ENCODE measurements at regions not wholly inside any gene's neighbourhood (a gene's known extent, or its start where the extent isn't known, plus 50 kb on each side); places are given as distances from the start of the nearest gene placed in this dataset.

DNA sequence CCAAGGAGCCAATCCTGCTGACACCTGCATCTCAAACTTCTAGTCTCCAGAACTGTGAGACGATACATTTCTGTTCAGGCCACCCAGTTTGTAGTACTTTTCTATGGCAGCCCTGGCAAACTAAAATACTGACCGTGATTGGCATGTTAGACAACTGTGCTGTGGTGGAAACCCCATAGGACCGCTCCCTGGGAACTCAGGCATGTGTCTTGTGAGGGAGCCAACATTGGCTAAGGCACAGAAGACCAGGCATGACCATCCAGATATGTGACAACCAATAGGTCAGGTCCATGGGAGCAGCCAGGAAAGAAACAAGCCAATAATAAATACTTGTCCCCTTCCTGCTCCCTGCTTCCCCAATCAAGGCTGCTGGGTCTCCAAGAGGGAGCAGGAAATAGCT is 101.4 kb upstream of the MPDZ start:
- ChIA-PET CTCF (no interaction called here), POLR2A (no interaction called here), SMC1A (ENCODE audit: uncharacterized antibody, unreplicated experiment) (no interaction called here), RAD21 (ENCODE audit: unreplicated experiment) (no interaction called here)
- no peaks in the 10 kb centered on the region for H3K9me3 ChIP-seq (replicated peaks; ENCODE audit: control insufficient read depth, insufficient read depth, low read length)
- intact Hi-C loops (cut with micrococcal nuclease; ENCODE audit: unreplicated experiment) (no loop called here), in situ Hi-C loops (cut with MboI) (no loop called here)
- H3K27ac ChIP-seq (ENCODE audit: control insufficient read depth, insufficient read depth): no peak overlapping the region
- ATAC-seq: no peak
- no peak overlapping the region for H3K4me2 ChIP-seq (ENCODE audit: control insufficient read depth, insufficient read depth)
- no peak overlapping the region for H3K4me3 ChIP-seq
- 5% methylated on average over 3 of the region's 3 CpGs for WGBS (ENCODE audit: insufficient coverage, insufficient replicate concordance, low lambda C conversion rate, missing lambda C conversion rate)
- no peaks in the 10 kb centered on the region for H4K20me1 ChIP-seq (ENCODE audit: control insufficient read depth, insufficient read depth)
- no peaks in the 10 kb centered on the region for H3K4me1 ChIP-seq (ENCODE audit: control insufficient read depth, insufficient read depth, low read length)
- H3K36me3 ChIP-seq (ENCODE audit: control insufficient read depth in 2 of 2, insufficient read depth in 2 of 2, low read length in 1 of 2): no peaks in the 10 kb centered on the region
- BruUV-seq (replicated peaks): no TSS peak
- H3K9ac ChIP-seq (ENCODE audit: control insufficient read depth, insufficient read depth, low read length): no peak overlapping the region
- H3K79me2 ChIP-seq (ENCODE audit: control insufficient read depth, insufficient read depth, low read length): no peaks in the 10 kb centered on the region
- FAIRE-seq: no peak
- H3K27me3 ChIP-seq (replicated peaks in 1 of 2; ENCODE audit: control insufficient read depth in 2 of 2, insufficient read depth in 2 of 2, low read length in 1 of 2): no peaks in the 10 kb centered on the region
- no peak for DNase-seq (ENCODE audit: low read depth, low spot score)
- no peak overlapping the region for H2AFZ ChIP-seq (ENCODE audit: control insufficient read depth, low read depth, low read length)
- TF ChIP-seq SMC3 (IDR thresholded peaks at IDR 0.05; ENCODE audit: borderline replicate concordance, low read length) (no peak), ZNF592 (IDR thresholded peaks at IDR 0.05) (no peak), PRDM15 (CRISPR knock-in tag; IDR thresholded peaks at IDR 0.05) (no peak), KAT2A (conservative IDR thresholded peaks at IDR 0.05; ENCODE audit: control insufficient read depth, low read depth, low read length) (no peak), SMAD5 (IDR thresholded peaks at IDR 0.05; ENCODE audit: low read depth) (no peak), IKZF1 (conservative IDR thresholded peaks at IDR 0.05) (no peak), CBX5 (IDR thresholded peaks at IDR 0.05; ENCODE audit: low read depth) (no peak), E2F4 (IDR thresholded peaks at IDR 0.05; ENCODE audit: low read depth, low read length) (no peak), TCF12 (IDR thresholded peaks at IDR 0.05; ENCODE audit: low read depth, low read length) (no peak), TBL1XR1 (IDR thresholded peaks at IDR 0.05; ENCODE audit: low read depth, low read length) (no peak), MYC (IDR thresholded peaks at IDR 0.05; ENCODE audit: insufficient read depth, insufficient read length, insufficient replicate concordance, low read length, severe bottlenecking) (no peak), DPF2 (IDR thresholded peaks at IDR 0.05) (no peak), RBBP5 (conservative IDR thresholded peaks at IDR 0.05) (no peak), NFIC (IDR thresholded peaks at IDR 0.05; ENCODE audit: low read depth, low read length) (no peak)
- TF ChIP-seq, protein P1, sequence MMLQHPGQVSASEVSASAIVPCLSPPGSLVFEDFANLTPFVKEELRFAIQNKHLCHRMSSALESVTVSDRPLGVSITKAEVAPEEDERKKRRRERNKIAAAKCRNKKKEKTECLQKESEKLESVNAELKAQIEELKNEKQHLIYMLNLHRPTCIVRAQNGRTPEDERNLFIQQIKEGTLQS (IDR thresholded peaks at IDR 0.05; ENCODE audit: borderline replicate concordance, extremely low read depth, low read depth, low read length): no peak
- TF ChIP-seq, protein P2, sequence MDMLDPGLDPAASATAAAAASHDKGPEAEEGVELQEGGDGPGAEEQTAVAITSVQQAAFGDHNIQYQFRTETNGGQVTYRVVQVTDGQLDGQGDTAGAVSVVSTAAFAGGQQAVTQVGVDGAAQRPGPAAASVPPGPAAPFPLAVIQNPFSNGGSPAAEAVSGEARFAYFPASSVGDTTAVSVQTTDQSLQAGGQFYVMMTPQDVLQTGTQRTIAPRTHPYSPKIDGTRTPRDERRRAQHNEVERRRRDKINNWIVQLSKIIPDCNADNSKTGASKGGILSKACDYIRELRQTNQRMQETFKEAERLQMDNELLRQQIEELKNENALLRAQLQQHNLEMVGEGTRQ (IDR thresholded peaks at IDR 0.05; ENCODE audit: borderline replicate concordance, low read depth, low read length): no peak
